HepG2 (cell line): ENCODE measurements at regions not wholly inside any gene's neighbourhood (a gene's known extent, or its start where the extent isn't known, plus 50 kb on each side); places are given as distances from the start of the nearest gene placed in this dataset.

Experiments
- CTCF ChIP-seq: sonication (generic); formaldehyde crosslinking; IDR thresholded peaks from 2 replicates; pipeline ENCODE4 v1.5.0; 2020; ENCODE audit warnings: mild to moderate bottlenecking, missing genetic modification reagents, moderate library complexity
- FOXA3 ChIP-seq: IDR thresholded peaks from 2 replicates; pipeline ENCODE4 v1.6.1; 2016; ENCODE audit warnings: missing genetic modification reagents, missing compliant biosample characterization
- RFX1 ChIP-seq: fragments of 450-650 bp; IDR thresholded peaks from 2 replicates; pipeline ENCODE4 v1.6.1; 2017
- TAF15 ChIP-seq: fragments of 200-400 bp; formaldehyde crosslinking; IDR thresholded peaks from one replicate; pipeline ENCODE4 v1.6.1; 2018; ENCODE audit warnings: mild to moderate bottlenecking, low read depth, low read length; ENCODE audit not compliant: poor library complexity, severe bottlenecking
- ZBTB7A ChIP-seq: sonication (generic); formaldehyde crosslinking; IDR thresholded peaks from 2 replicates; pipeline ENCODE4 v1.8.0; 2022; ENCODE audit warnings: mild to moderate bottlenecking, missing genetic modification reagents
- ZFP36 ChIP-seq: fragments of 150-350 bp; IDR thresholded peaks from 2 replicates; pipeline ENCODE4 v1.6.1; 2018; ENCODE audit warnings: borderline replicate concordance, low read length, low read depth; ENCODE audit not compliant: partially characterized antibody
- ZMAT3 ChIP-seq: sonication (generic); formaldehyde crosslinking; conservative IDR thresholded peaks from 2 replicates; pipeline ENCODE4 v1.7.0; 2021; ENCODE audit warnings: missing genetic modification reagents
- ZNF512 ChIP-seq: sonication (generic); formaldehyde crosslinking; IDR thresholded peaks from 2 replicates; pipeline ENCODE4 v1.4.0; 2020; ENCODE audit warnings: mild to moderate bottlenecking, missing genetic modification reagents

GRCh38 chr10:3319811-3320226 lies 147.2 kb upstream of the PITRM1 start:
- TF ChIP-seq CTCF (CRISPR knock-in tag) (no peak), ZFP36 (no peak), ZMAT3 (no peak), ZBTB7A (no peak), TAF15 (no peak), RFX1 (no peak), FOXA3 (no peak), ZNF512 (CRISPR knock-in tag) (no peak)
